Liver (tissue), 8 donors: ENCODE measurements at regions not wholly inside any gene's neighbourhood (a gene's known extent, or its start where the extent isn't known, plus 50 kb on each side); places are given as distances from the start of the nearest gene placed in this dataset.

Source experiments
- DNase-seq: peaks from one replicate; pipeline ENCODE4 v3.0.0-alpha.2; 2017; ENCODE audit warnings: low spot score
- H3K27ac ChIP-seq, 2 donors: one replicate each; pipeline ENCODE4 v1.7.0; 2013; ENCODE audit warnings: inconsistent platforms in 2 of 2, low read length in 2 of 2, control low read depth in 1 of 2, low read depth in 1 of 2, mild to moderate bottlenecking in 1 of 2
- H3K27me3 ChIP-seq, 4 donors: one replicate each; pipeline versions ENCODE4 v1.6.1 to v1.7.0; 2013; ENCODE audit warnings: low read length in 3 of 4, inconsistent platforms in 1 of 4, mild to moderate bottlenecking in 1 of 4, moderate library complexity in 1 of 4; ENCODE audit not compliant: control insufficient read depth in 4 of 4, insufficient read depth in 4 of 4
- H3K36me3 ChIP-seq, 4 donors: one replicate each; pipeline versions ENCODE4 v1.6.1 to v1.7.0; 2013; ENCODE audit warnings: low read length in 3 of 4, mild to moderate bottlenecking in 3 of 4, low read depth in 1 of 4, moderate library complexity in 1 of 4; ENCODE audit not compliant: control insufficient read depth in 4 of 4, insufficient read depth in 3 of 4
- H3K4me1 ChIP-seq, 4 donors: one replicate each; pipeline versions ENCODE4 v1.6.1 to v1.7.0; 2013; ENCODE audit warnings: low read length in 3 of 4, mild to moderate bottlenecking in 3 of 4, moderate library complexity in 1 of 4; ENCODE audit not compliant: control insufficient read depth in 4 of 4, insufficient read depth in 4 of 4
- H3K4me3 ChIP-seq, 3 donors: one replicate each; pipeline versions ENCODE4 v1.6.1 to v1.7.0; 2013; ENCODE audit warnings: low read length in 3 of 3, control low read depth in 1 of 3, low read depth in 1 of 3, mild to moderate bottlenecking in 1 of 3
- H3K9ac ChIP-seq, 2 donors: one replicate each; pipeline ENCODE4 v1.7.0; 2013; ENCODE audit warnings: low read length in 2 of 2, mild to moderate bottlenecking in 2 of 2, moderate library complexity in 2 of 2, control low read depth in 1 of 2, low read depth in 1 of 2
- H3K9me3 ChIP-seq, 4 donors: one replicate each; pipeline versions ENCODE4 v1.6.1 to v1.7.0; 2013; ENCODE audit warnings: low read length in 3 of 4; ENCODE audit not compliant: control insufficient read depth in 4 of 4
- EGR1 ChIP-seq, 2 donors: IDR thresholded peaks; 2 replicates each; pipeline ENCODE4 v1.6.1; 2016 to 2018; ENCODE audit warnings: antibody characterized with exemption in 2 of 2, low read depth in 2 of 2
- FOXA1 ChIP-seq: IDR thresholded peaks from 2 replicates; pipeline ENCODE4 v1.6.1; 2016; ENCODE audit warnings: antibody characterized with exemption
- FOXA2 ChIP-seq: IDR thresholded peaks from 2 replicates; pipeline ENCODE4 v1.6.1; 2016; ENCODE audit warnings: antibody characterized with exemption
- GABPA ChIP-seq, 2 donors: IDR thresholded peaks in 1 of 2; conservative IDR thresholded peaks in 1 of 2; 2 replicates each; pipeline ENCODE4 v1.6.1; 2016; ENCODE audit warnings: antibody characterized with exemption in 2 of 2, mild to moderate bottlenecking in 1 of 2, moderate library complexity in 1 of 2
- HNF4A ChIP-seq, 2 donors: conservative IDR thresholded peaks; 2 replicates each; pipeline ENCODE4 v1.6.1; 2016; ENCODE audit warnings: antibody characterized with exemption in 2 of 2, mild to moderate bottlenecking in 2 of 2
- HNF4G ChIP-seq: IDR thresholded peaks from 2 replicates; pipeline ENCODE4 v1.6.1; 2016; ENCODE audit warnings: antibody characterized with exemption
- JUND ChIP-seq, 2 donors: IDR thresholded peaks; 2 replicates each; pipeline ENCODE4 v1.6.1; 2016; ENCODE audit warnings: antibody characterized with exemption in 2 of 2
- NR2F2 ChIP-seq: IDR thresholded peaks from 2 replicates; pipeline ENCODE4 v1.6.1; 2016; ENCODE audit warnings: antibody characterized with exemption
- RAD21 ChIP-seq, 2 donors: IDR thresholded peaks; 2 replicates each; pipeline ENCODE4 v1.6.1; 2016; ENCODE audit warnings: antibody characterized with exemption in 2 of 2, mild to moderate bottlenecking in 2 of 2
- RXRA ChIP-seq, 2 donors: IDR thresholded peaks; 2 replicates each; pipeline ENCODE4 v1.6.1; 2017 to 2018; ENCODE audit warnings: antibody characterized with exemption in 2 of 2, mild to moderate bottlenecking in 1 of 2
- SP1 ChIP-seq: IDR thresholded peaks from 2 replicates; pipeline ENCODE4 v1.6.1; 2018; ENCODE audit warnings: antibody characterized with exemption, mild to moderate bottlenecking
- TAF1 ChIP-seq: conservative IDR thresholded peaks from 2 replicates; pipeline ENCODE4 v1.6.1; 2016; ENCODE audit warnings: antibody characterized with exemption, mild to moderate bottlenecking
- YY1 ChIP-seq: IDR thresholded peaks from 2 replicates; pipeline ENCODE4 v1.6.1; 2016; ENCODE audit warnings: antibody characterized with exemption, mild to moderate bottlenecking
- WGBS: extraction: QIAGEN DNeasy Blood & Tissue Kit; methylation state at CpG from one replicate; pipeline ENCODE4 v1.1.7; 2013; 5-methylcytosine and 5-hydroxymethylcytosine counted together
- TF ChIP-seq, protein P1 (sequence below): IDR thresholded peaks from 2 replicates; pipeline ENCODE4 v1.6.1; 2016; ENCODE audit warnings: antibody characterized with exemption, mild to moderate bottlenecking
- TF ChIP-seq, protein P2 (sequence below): IDR thresholded peaks from 2 replicates; pipeline ENCODE4 v1.6.1; 2016; ENCODE audit warnings: antibody characterized with exemption
- TF ChIP-seq, protein P3 (sequence below): IDR thresholded peaks from 2 replicates; pipeline ENCODE4 v1.6.1; 2016; ENCODE audit warnings: antibody characterized with exemption
- TF ChIP-seq, protein P4 (sequence below): IDR thresholded peaks from 2 replicates; pipeline ENCODE4 v1.6.1; 2016; ENCODE audit warnings: antibody characterized with exemption
- TF ChIP-seq, protein P5 (sequence below): fragments of 150-350 bp; IDR thresholded peaks from 2 replicates; pipeline ENCODE4 v1.5.1; 2017; ENCODE audit warnings: improper control_type of control experiment, low read depth, low read length; ENCODE audit not compliant: missing input control
- donor health status: healthy.
- donor health status: healthy.
- donor health status: healthy.
- donor health status: healthy.
- donor health status: healthy.

DNA sequence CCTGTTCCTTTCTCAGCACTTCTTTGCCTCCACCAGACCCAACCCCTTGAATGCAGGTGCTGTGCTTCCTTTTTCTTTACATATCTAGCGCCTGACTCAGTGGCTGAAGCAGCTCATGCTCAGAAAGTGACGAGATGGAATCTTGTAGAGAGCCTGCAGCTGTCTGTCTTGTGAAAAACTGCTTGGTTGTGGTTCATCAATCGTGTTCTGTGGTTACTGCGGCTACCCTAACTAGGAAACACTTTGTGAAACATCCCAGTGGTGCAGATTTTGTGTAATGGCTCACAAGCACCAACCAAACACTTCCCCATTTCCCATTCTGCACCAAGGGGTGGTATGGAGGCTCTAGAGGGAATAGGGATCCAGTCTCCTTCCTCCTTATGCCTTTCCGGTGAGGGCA, 307.2 kb upstream of the MMADHC start (continued):
- TF ChIP-seq, protein P1, sequence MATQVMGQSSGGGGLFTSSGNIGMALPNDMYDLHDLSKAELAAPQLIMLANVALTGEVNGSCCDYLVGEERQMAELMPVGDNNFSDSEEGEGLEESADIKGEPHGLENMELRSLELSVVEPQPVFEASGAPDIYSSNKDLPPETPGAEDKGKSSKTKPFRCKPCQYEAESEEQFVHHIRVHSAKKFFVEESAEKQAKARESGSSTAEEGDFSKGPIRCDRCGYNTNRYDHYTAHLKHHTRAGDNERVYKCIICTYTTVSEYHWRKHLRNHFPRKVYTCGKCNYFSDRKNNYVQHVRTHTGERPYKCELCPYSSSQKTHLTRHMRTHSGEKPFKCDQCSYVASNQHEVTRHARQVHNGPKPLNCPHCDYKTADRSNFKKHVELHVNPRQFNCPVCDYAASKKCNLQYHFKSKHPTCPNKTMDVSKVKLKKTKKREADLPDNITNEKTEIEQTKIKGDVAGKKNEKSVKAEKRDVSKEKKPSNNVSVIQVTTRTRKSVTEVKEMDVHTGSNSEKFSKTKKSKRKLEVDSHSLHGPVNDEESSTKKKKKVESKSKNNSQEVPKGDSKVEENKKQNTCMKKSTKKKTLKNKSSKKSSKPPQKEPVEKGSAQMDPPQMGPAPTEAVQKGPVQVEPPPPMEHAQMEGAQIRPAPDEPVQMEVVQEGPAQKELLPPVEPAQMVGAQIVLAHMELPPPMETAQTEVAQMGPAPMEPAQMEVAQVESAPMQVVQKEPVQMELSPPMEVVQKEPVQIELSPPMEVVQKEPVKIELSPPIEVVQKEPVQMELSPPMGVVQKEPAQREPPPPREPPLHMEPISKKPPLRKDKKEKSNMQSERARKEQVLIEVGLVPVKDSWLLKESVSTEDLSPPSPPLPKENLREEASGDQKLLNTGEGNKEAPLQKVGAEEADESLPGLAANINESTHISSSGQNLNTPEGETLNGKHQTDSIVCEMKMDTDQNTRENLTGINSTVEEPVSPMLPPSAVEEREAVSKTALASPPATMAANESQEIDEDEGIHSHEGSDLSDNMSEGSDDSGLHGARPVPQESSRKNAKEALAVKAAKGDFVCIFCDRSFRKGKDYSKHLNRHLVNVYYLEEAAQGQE, result no peak
- TF ChIP-seq, protein P2, sequence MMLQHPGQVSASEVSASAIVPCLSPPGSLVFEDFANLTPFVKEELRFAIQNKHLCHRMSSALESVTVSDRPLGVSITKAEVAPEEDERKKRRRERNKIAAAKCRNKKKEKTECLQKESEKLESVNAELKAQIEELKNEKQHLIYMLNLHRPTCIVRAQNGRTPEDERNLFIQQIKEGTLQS, result no peak
- no peak for TF ChIP-seq HNF4A (conservative IDR thresholded peaks at IDR 0.05)
- TF ChIP-seq, protein P3, sequence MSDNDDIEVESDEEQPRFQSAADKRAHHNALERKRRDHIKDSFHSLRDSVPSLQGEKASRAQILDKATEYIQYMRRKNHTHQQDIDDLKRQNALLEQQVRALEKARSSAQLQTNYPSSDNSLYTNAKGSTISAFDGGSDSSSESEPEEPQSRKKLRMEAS, result no peak
- no peak for TF ChIP-seq JUND (IDR thresholded peaks at IDR 0.05)
- TF ChIP-seq RXRA (IDR thresholded peaks at IDR 0.05), result no peak

DNA sequence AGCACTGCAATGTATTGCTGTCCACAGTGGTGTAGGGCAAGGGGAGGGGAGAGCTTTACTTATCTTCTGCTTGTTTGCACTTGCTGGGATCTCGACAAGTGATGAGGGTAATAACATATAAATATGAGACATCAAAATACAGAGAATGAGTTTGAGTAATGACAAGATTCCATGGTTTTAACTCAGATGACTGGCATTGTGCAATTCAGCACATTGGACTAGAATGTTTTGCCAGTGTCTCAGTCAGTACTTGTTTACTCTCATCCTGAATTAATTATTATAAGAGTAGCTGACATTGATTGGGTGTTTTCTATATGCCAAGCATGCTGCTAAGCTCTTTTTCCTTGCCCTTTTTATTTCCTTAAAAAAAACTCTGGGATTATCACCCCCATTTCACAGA, 306.7 kb upstream of the MMADHC start:
- H3K27me3 ChIP-seq, result no peaks in the 10 kb centered on the region
- peak overlapping the region; percentile 6 to 60 for H3K27ac ChIP-seq
- no peak overlapping the region for H3K4me3 ChIP-seq
- H3K4me1 ChIP-seq, result peaks cover 2 to 11% (median 7%) of the 10 kb centered on the region in 4 donors
- DNase-seq, result no peak
- 26% methylated on average over 1 of the region's 1 CpG for WGBS
- no peaks in the 10 kb centered on the region for H3K36me3 ChIP-seq
- TF ChIP-seq RAD21 (IDR thresholded peaks at IDR 0.05) (peak; percentile 35 to 55), NR2F2 (no peak), GABPA (IDR thresholded peaks at IDR 0.05 in 1 of 2, conservative IDR thresholded peaks at IDR 0.05 in 1 of 2) (no peak), JUND (IDR thresholded peaks at IDR 0.05) (peak; percentile 35 to 41), HNF4A (conservative IDR thresholded peaks at IDR 0.05) (peak; percentile 81 to 87), SP1 (peak; percentile 52), RXRA (IDR thresholded peaks at IDR 0.05) (peak; percentile 70 to 74), EGR1 (IDR thresholded peaks at IDR 0.05; ENCODE audit: low read depth in 2 of 2) (peak in 1 of 2 donors; percentile 21), YY1 (peak; percentile 55), HNF4G (peak; percentile 46), FOXA1 (peak; percentile 46), FOXA2 (peak; percentile 89), TAF1 (no peak)
- TF ChIP-seq, protein P4, sequence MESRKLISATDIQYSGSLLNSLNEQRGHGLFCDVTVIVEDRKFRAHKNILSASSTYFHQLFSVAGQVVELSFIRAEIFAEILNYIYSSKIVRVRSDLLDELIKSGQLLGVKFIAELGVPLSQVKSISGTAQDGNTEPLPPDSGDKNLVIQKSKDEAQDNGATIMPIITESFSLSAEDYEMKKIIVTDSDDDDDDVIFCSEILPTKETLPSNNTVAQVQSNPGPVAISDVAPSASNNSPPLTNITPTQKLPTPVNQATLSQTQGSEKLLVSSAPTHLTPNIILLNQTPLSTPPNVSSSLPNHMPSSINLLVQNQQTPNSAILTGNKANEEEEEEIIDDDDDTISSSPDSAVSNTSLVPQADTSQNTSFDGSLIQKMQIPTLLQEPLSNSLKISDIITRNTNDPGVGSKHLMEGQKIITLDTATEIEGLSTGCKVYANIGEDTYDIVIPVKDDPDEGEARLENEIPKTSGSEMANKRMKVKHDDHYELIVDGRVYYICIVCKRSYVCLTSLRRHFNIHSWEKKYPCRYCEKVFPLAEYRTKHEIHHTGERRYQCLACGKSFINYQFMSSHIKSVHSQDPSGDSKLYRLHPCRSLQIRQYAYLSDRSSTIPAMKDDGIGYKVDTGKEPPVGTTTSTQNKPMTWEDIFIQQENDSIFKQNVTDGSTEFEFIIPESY, result no peak
- TF ChIP-seq, protein P3, result peak; percentile 46
- TF ChIP-seq, protein P5, sequence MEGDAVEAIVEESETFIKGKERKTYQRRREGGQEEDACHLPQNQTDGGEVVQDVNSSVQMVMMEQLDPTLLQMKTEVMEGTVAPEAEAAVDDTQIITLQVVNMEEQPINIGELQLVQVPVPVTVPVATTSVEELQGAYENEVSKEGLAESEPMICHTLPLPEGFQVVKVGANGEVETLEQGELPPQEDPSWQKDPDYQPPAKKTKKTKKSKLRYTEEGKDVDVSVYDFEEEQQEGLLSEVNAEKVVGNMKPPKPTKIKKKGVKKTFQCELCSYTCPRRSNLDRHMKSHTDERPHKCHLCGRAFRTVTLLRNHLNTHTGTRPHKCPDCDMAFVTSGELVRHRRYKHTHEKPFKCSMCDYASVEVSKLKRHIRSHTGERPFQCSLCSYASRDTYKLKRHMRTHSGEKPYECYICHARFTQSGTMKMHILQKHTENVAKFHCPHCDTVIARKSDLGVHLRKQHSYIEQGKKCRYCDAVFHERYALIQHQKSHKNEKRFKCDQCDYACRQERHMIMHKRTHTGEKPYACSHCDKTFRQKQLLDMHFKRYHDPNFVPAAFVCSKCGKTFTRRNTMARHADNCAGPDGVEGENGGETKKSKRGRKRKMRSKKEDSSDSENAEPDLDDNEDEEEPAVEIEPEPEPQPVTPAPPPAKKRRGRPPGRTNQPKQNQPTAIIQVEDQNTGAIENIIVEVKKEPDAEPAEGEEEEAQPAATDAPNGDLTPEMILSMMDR, result no peak
- TF ChIP-seq, protein P1, result peak; percentile 23
- TF ChIP-seq, protein P2, result no peak
- H3K9me3 ChIP-seq, result no peaks in the 10 kb centered on the region
- H3K9ac ChIP-seq, result no peak overlapping the region
